ENCODE measurements at regions not wholly inside any gene's neighbourhood (a gene's known extent, or its start where the extent isn't known, plus 50 kb on each side); places are given as distances from the start of the nearest gene placed in this dataset.

- Histone ChIP-seq H4K8ac (ENCODE audit: low read depth, low read length) (no peak overlapping the region), H3K36me3 (replicated peaks in 1 of 2; ENCODE audit: control insufficient read depth in 2 of 2, insufficient read depth in 2 of 2, low read length in 2 of 2) (no peaks in the 10 kb centered on the region), H3K4ac (ENCODE audit: low read length) (no peak overlapping the region), H3K79me1 (ENCODE audit: low read depth, low read length) (peaks cover 2% of the 10 kb centered on the region), H2AK5ac (ENCODE audit: low read depth, low read length) (peak overlapping the region; percentile 100), H3K9ac (ENCODE audit: low read depth, low read length, poor library complexity) (no peak overlapping the region), H3K14ac (ENCODE audit: low read length) (no peak overlapping the region), H3K4me3 (ENCODE audit: low read length in 2 of 2) (no peak overlapping the region), H2AFZ (ENCODE audit: low read length) (peak overlapping the region; percentile 80), H4K91ac (ENCODE audit: low read depth, low read length, poor library complexity) (peak overlapping the region; percentile 60), H2BK5ac (ENCODE audit: low read length) (peak overlapping the region; percentile 46), H3K4me2 (ENCODE audit: insufficient read depth, low read length, poor library complexity, severe bottlenecking) (no peak overlapping the region), H2BK120ac (ENCODE audit: low read depth, low read length) (peak overlapping the region; percentile 84), H3K4me1 (ENCODE audit: control insufficient read depth in 2 of 2, insufficient read depth in 1 of 2, low read depth in 1 of 2, low read length in 2 of 2) (peaks cover 14 to 46% of the 10 kb centered on the region in 2 donors), H3K27me3 (ENCODE audit: control insufficient read depth in 3 of 3, insufficient read depth in 3 of 3, low read depth in 1 of 3, low read length in 3 of 3) (no peaks in the 10 kb centered on the region), H3K18ac (ENCODE audit: low read length) (peak overlapping the region; percentile 77), H2BK12ac (ENCODE audit: low read length) (peak overlapping the region; percentile 77), H3K9me3 (replicated peaks in 1 of 2; ENCODE audit: control insufficient read depth in 2 of 2, insufficient read depth in 1 of 2, low read depth in 1 of 2, low read length in 2 of 2) (no peaks in the 10 kb centered on the region), H3K27ac (replicated peaks; ENCODE audit: low read length) (peak overlapping the region; percentile 52), H3K23ac (ENCODE audit: low read depth, low read length, poor library complexity) (no peak overlapping the region), H2BK15ac (ENCODE audit: low read length) (peak overlapping the region; percentile 84)
- WGBS, 2 donors (ENCODE audit: extremely low coverage in 2 of 2, insufficient read length in 2 of 2, insufficient replicate concordance in 1 of 2) = no CpG with 5 or more reads among the region's 15 CpGs
- no peak for DNase-seq (ENCODE audit: low spot score)
These were observed 155.5 kb downstream of the ZFP36L2 start for GRCh38 chr2:43070676-43071502.

GRCh38 chr2:43070030-43070429, 156.4 kb downstream of the ZFP36L2 start:
- WGBS, 2 donors (ENCODE audit: extremely low coverage in 2 of 2, insufficient read length in 2 of 2, insufficient replicate concordance in 1 of 2) = no CpG with 5 or more reads among the region's 3 CpGs
- Histone ChIP-seq H3K79me1 (ENCODE audit: low read depth, low read length) (peaks cover 2% of the 10 kb centered on the region), H2AFZ (ENCODE audit: low read length) (no peak overlapping the region), H2AK5ac (ENCODE audit: low read depth, low read length) (peak overlapping the region; percentile 100), H2BK120ac (ENCODE audit: low read depth, low read length) (peak overlapping the region; percentile 84), H3K23ac (ENCODE audit: low read depth, low read length, poor library complexity) (no peak overlapping the region), H3K27me3 (ENCODE audit: control insufficient read depth in 3 of 3, insufficient read depth in 3 of 3, low read depth in 1 of 3, low read length in 3 of 3) (no peaks in the 10 kb centered on the region), H3K9ac (ENCODE audit: low read depth, low read length, poor library complexity) (no peak overlapping the region), H2BK15ac (ENCODE audit: low read length) (peak overlapping the region; percentile 93), H4K91ac (ENCODE audit: low read depth, low read length, poor library complexity) (peak overlapping the region; percentile 74), H3K27ac (replicated peaks; ENCODE audit: low read length) (no peak overlapping the region), H2BK12ac (ENCODE audit: low read length) (peak overlapping the region; percentile 98), H2BK5ac (ENCODE audit: low read length) (peak overlapping the region; percentile 46), H3K4me2 (ENCODE audit: insufficient read depth, low read length, poor library complexity, severe bottlenecking) (no peak overlapping the region), H3K14ac (ENCODE audit: low read length) (peak overlapping the region; percentile 57), H3K4me1 (ENCODE audit: control insufficient read depth in 2 of 2, insufficient read depth in 1 of 2, low read depth in 1 of 2, low read length in 2 of 2) (peaks cover 14 to 47% of the 10 kb centered on the region in 2 donors), H4K8ac (ENCODE audit: low read depth, low read length) (no peak overlapping the region), H3K4me3 (ENCODE audit: low read length in 2 of 2) (no peak overlapping the region), H3K4ac (ENCODE audit: low read length) (no peak overlapping the region), H3K18ac (ENCODE audit: low read length) (peak overlapping the region; percentile 82), H3K9me3 (replicated peaks in 1 of 2; ENCODE audit: control insufficient read depth in 2 of 2, insufficient read depth in 1 of 2, low read depth in 1 of 2, low read length in 2 of 2) (no peaks in the 10 kb centered on the region), H3K36me3 (replicated peaks in 1 of 2; ENCODE audit: control insufficient read depth in 2 of 2, insufficient read depth in 2 of 2, low read length in 2 of 2) (no peaks in the 10 kb centered on the region)
- no peak for DNase-seq (ENCODE audit: low spot score)

GRCh38 chr2:43068631-43069517, 157.5 kb downstream of the ZFP36L2 start:
- H3K36me3 ChIP-seq (replicated peaks in 1 of 2; ENCODE audit: control insufficient read depth in 2 of 2, insufficient read depth in 2 of 2, low read length in 2 of 2) = no peaks in the 10 kb centered on the region
- H3K18ac ChIP-seq (ENCODE audit: low read length) = peak overlapping the region; percentile 96
- peaks cover 0 to 3% of the 10 kb centered on the region in 2 donors for H3K9me3 ChIP-seq (replicated peaks in 1 of 2; ENCODE audit: control insufficient read depth in 2 of 2, insufficient read depth in 1 of 2, low read depth in 1 of 2, low read length in 2 of 2)
- H3K9ac ChIP-seq (ENCODE audit: low read depth, low read length, poor library complexity) = no peak overlapping the region
- peak overlapping the region; percentile 32 for H3K14ac ChIP-seq (ENCODE audit: low read length)
- peak overlapping the region in 1 of 2 donors; percentile 52 for H3K4me3 ChIP-seq (ENCODE audit: low read length in 2 of 2)
- H2BK5ac ChIP-seq (ENCODE audit: low read length) = peak overlapping the region; percentile 100
- whole genome bisulfite sequencing, 2 donors (ENCODE audit: extremely low coverage in 2 of 2, insufficient read length in 2 of 2, insufficient replicate concordance in 1 of 2) = no CpG with 5 or more reads among the region's 16 CpGs
- H3K4me2 ChIP-seq (ENCODE audit: insufficient read depth, low read length, poor library complexity, severe bottlenecking) = no peak overlapping the region
- H4K8ac ChIP-seq (ENCODE audit: low read depth, low read length) = no peak overlapping the region
- no peaks in the 10 kb centered on the region for H3K27me3 ChIP-seq (ENCODE audit: control insufficient read depth in 3 of 3, insufficient read depth in 3 of 3, low read depth in 1 of 3, low read length in 3 of 3)
- no peak for DNase-seq (ENCODE audit: low spot score)
- H2BK12ac ChIP-seq (ENCODE audit: low read length) = peak overlapping the region; percentile 99
- peak overlapping the region; percentile 96 for H2AK5ac ChIP-seq (ENCODE audit: low read depth, low read length)
- peaks cover 2% of the 10 kb centered on the region for H3K79me1 ChIP-seq (ENCODE audit: low read depth, low read length)
- H2BK120ac ChIP-seq (ENCODE audit: low read depth, low read length) = peak overlapping the region; percentile 83
- H3K4ac ChIP-seq (ENCODE audit: low read length) = peak overlapping the region; percentile 99
- H3K4me1 ChIP-seq (ENCODE audit: control insufficient read depth in 2 of 2, insufficient read depth in 1 of 2, low read depth in 1 of 2, low read length in 2 of 2) = peaks cover 14 to 47% of the 10 kb centered on the region in 2 donors
- H2BK15ac ChIP-seq (ENCODE audit: low read length) = peak overlapping the region; percentile 99
- peak overlapping the region; percentile 82 for H3K27ac ChIP-seq (replicated peaks; ENCODE audit: low read length)
- H4K91ac ChIP-seq (ENCODE audit: low read depth, low read length, poor library complexity) = peak overlapping the region; percentile 75
- H2AFZ ChIP-seq (ENCODE audit: low read length) = no peak overlapping the region
- H3K23ac ChIP-seq (ENCODE audit: low read depth, low read length, poor library complexity) = no peak overlapping the region

All from neuronal stem cell (in vitro differentiated cells).